ENCODE measurements at regions not wholly inside any gene's neighbourhood (a gene's known extent, or its start where the extent isn't known, plus 50 kb on each side); places are given as distances from the start of the nearest gene placed in this dataset.

- TF ChIP-seq POU6F1 (CRISPR knock-in tag; IDR thresholded peaks at IDR 0.05; ENCODE audit: borderline replicate concordance, low read depth) = no peak
- no peak for TF ChIP-seq PATZ1 (CRISPR knock-in tag; IDR thresholded peaks at IDR 0.05; ENCODE audit: borderline replicate concordance)
- no peak for TF ChIP-seq RARB (CRISPR knock-in tag; IDR thresholded peaks at IDR 0.05)
- TF ChIP-seq ZFP30 (CRISPR knock-in tag; IDR thresholded peaks at IDR 0.05) = no peak
- no peak for TF ChIP-seq OSR1 (CRISPR knock-in tag; IDR thresholded peaks at IDR 0.05)
- TF ChIP-seq ZNF565 (CRISPR knock-in tag; conservative IDR thresholded peaks at IDR 0.05; ENCODE audit: low read depth) = no peak
- TF ChIP-seq BACH2 (CRISPR knock-in tag; IDR thresholded peaks at IDR 0.05; ENCODE audit: borderline replicate concordance) = no peak
Measured at GRCh38 chr2:58655152-58655551, 414.0 kb upstream of the FANCL start.
